ENCODE measurements at regions not wholly inside any gene's neighbourhood (a gene's known extent, or its start where the extent isn't known, plus 50 kb on each side); places are given as distances from the start of the nearest gene placed in this dataset.
"Not testable (repeated sequence)": the region's sequence is repeated elsewhere in the genome, so short reads cannot be mapped to it uniquely, and the experiment has no call there.

GRCh38 chr9:119877306-119877705 lies 508.1 kb upstream of the BRINP1 start:
- FAIRE-seq (no peak), DNase-seq (ENCODE audit: insufficient read length, low spot score) (no peak)
- TF ChIP-seq POLR2A (IDR thresholded peaks at IDR 0.05; ENCODE audit: low read depth, low read length) = no peak
- no peak for TF ChIP-seq PAX5 (IDR thresholded peaks at IDR 0.05; ENCODE audit: insufficient read depth, low read length, severe bottlenecking)
- no peak for TF ChIP-seq SPI1 (IDR thresholded peaks at IDR 0.05; ENCODE audit: low read depth, low read length)
- no peak for TF ChIP-seq POLR2AphosphoS5 (IDR thresholded peaks at IDR 0.05; ENCODE audit: low read depth, low read length)
- no peak for TF ChIP-seq POU2F2 (IDR thresholded peaks at IDR 0.05; ENCODE audit: low read depth, low read length)
- TF ChIP-seq TAF1 (IDR thresholded peaks at IDR 0.05; ENCODE audit: low read depth, low read length) = no peak

GRCh38 chr9:119873877-119874276 lies 504.6 kb upstream of the BRINP1 start:
- DNase-seq (ENCODE audit: insufficient read length, low spot score) (no peak), FAIRE-seq (no peak)

GRCh38 chr9:119870251-119870650 lies 501.0 kb upstream of the BRINP1 start:
- DNase-seq (ENCODE audit: insufficient read length, low spot score); FAIRE-seq: not testable (repeated sequence)

More at GRCh38 chr9:119873877-119874276, 504.6 kb upstream of the BRINP1 start:
- TF ChIP-seq POLR2A (IDR thresholded peaks at IDR 0.05; ENCODE audit: low read depth, low read length) = no peak

- TF ChIP-seq TAF1 (IDR thresholded peaks at IDR 0.05; ENCODE audit: low read depth, low read length) (no peak), POU2F2 (IDR thresholded peaks at IDR 0.05; ENCODE audit: low read depth, low read length) (no peak), POLR2A (IDR thresholded peaks at IDR 0.05; ENCODE audit: low read depth, low read length) (no peak), PAX5 (IDR thresholded peaks at IDR 0.05; ENCODE audit: insufficient read depth, low read length, severe bottlenecking) (no peak), POLR2AphosphoS5 (IDR thresholded peaks at IDR 0.05; ENCODE audit: low read depth, low read length) (no peak)
- DNase-seq (ENCODE audit: insufficient read length, low spot score) (no peak), FAIRE-seq (no peak)
Observed at GRCh38 chr9:119868694-119869093, 499.5 kb upstream of the BRINP1 start.

GRCh38 chr9:119861842-119862241 lies 492.6 kb upstream of the BRINP1 start:
- FAIRE-seq (no peak), DNase-seq (ENCODE audit: insufficient read length, low spot score) (no peak)
- TF ChIP-seq PAX5 (IDR thresholded peaks at IDR 0.05; ENCODE audit: insufficient read depth, low read length, severe bottlenecking) = no peak
- no peak for TF ChIP-seq POLR2A (IDR thresholded peaks at IDR 0.05; ENCODE audit: low read depth, low read length)
- no peak for TF ChIP-seq POU2F2 (IDR thresholded peaks at IDR 0.05; ENCODE audit: low read depth, low read length)
- no peak for TF ChIP-seq POLR2AphosphoS5 (IDR thresholded peaks at IDR 0.05; ENCODE audit: low read depth, low read length)
- TF ChIP-seq TAF1 (IDR thresholded peaks at IDR 0.05; ENCODE audit: low read depth, low read length) = no peak
- no peak for TF ChIP-seq SPI1 (IDR thresholded peaks at IDR 0.05; ENCODE audit: low read depth, low read length)

GRCh38 chr9:119859128-119859527 lies 489.9 kb upstream of the BRINP1 start:
- TF ChIP-seq TAF1 (IDR thresholded peaks at IDR 0.05; ENCODE audit: low read depth, low read length) (no peak), SPI1 (IDR thresholded peaks at IDR 0.05; ENCODE audit: low read depth, low read length) (no peak), POU2F2 (IDR thresholded peaks at IDR 0.05; ENCODE audit: low read depth, low read length) (no peak), POLR2AphosphoS5 (IDR thresholded peaks at IDR 0.05; ENCODE audit: low read depth, low read length) (no peak), POLR2A (IDR thresholded peaks at IDR 0.05; ENCODE audit: low read depth, low read length) (no peak), PAX5 (IDR thresholded peaks at IDR 0.05; ENCODE audit: insufficient read depth, low read length, severe bottlenecking) (no peak)
- DNase-seq (ENCODE audit: insufficient read length, low spot score) (no peak), FAIRE-seq (no peak)

GRCh38 chr9:119853126-119853525 lies 483.9 kb upstream of the BRINP1 start:
- no peak for DNase-seq (ENCODE audit: insufficient read length, low spot score)

GRCh38 chr9:119852390-119852789 lies 483.2 kb upstream of the BRINP1 start:
- no peak for FAIRE-seq
- TF ChIP-seq POLR2AphosphoS5 (IDR thresholded peaks at IDR 0.05; ENCODE audit: low read depth, low read length) = no peak
- TF ChIP-seq TAF1 (IDR thresholded peaks at IDR 0.05; ENCODE audit: low read depth, low read length) = no peak
- TF ChIP-seq PAX5 (IDR thresholded peaks at IDR 0.05; ENCODE audit: insufficient read depth, low read length, severe bottlenecking) = no peak
- TF ChIP-seq SPI1 (IDR thresholded peaks at IDR 0.05; ENCODE audit: low read depth, low read length) = no peak
- no peak for TF ChIP-seq POLR2A (IDR thresholded peaks at IDR 0.05; ENCODE audit: low read depth, low read length)
- no peak for TF ChIP-seq POU2F2 (IDR thresholded peaks at IDR 0.05; ENCODE audit: low read depth, low read length)
- DNase-seq (ENCODE audit: insufficient read length, low spot score) = no peak

More at GRCh38 chr9:119853126-119853525, 483.9 kb upstream of the BRINP1 start:
- FAIRE-seq = no peak
- no peak for TF ChIP-seq POU2F2 (IDR thresholded peaks at IDR 0.05; ENCODE audit: low read depth, low read length)
- no peak for TF ChIP-seq POLR2AphosphoS5 (IDR thresholded peaks at IDR 0.05; ENCODE audit: low read depth, low read length)
- TF ChIP-seq TAF1 (IDR thresholded peaks at IDR 0.05; ENCODE audit: low read depth, low read length) = no peak
- TF ChIP-seq PAX5 (IDR thresholded peaks at IDR 0.05; ENCODE audit: insufficient read depth, low read length, severe bottlenecking) = no peak
- no peak for TF ChIP-seq POLR2A (IDR thresholded peaks at IDR 0.05; ENCODE audit: low read depth, low read length)
- no peak for TF ChIP-seq SPI1 (IDR thresholded peaks at IDR 0.05; ENCODE audit: low read depth, low read length)

- FAIRE-seq = no peak
- DNase-seq (ENCODE audit: insufficient read length, low spot score) = no peak
Observed at GRCh38 chr9:119844431-119844830, 475.2 kb upstream of the BRINP1 start.

GRCh38 chr9:119841016-119841415 lies 471.8 kb upstream of the BRINP1 start:
- no peak for TF ChIP-seq POU2F2 (IDR thresholded peaks at IDR 0.05; ENCODE audit: low read depth, low read length)
- no peak for TF ChIP-seq POLR2A (IDR thresholded peaks at IDR 0.05; ENCODE audit: low read depth, low read length)
- DNase-seq (ENCODE audit: insufficient read length, low spot score) (no peak), FAIRE-seq (no peak)

More at GRCh38 chr9:119844431-119844830, 475.2 kb upstream of the BRINP1 start:
- TF ChIP-seq TAF1 (IDR thresholded peaks at IDR 0.05; ENCODE audit: low read depth, low read length) = no peak
- TF ChIP-seq POU2F2 (IDR thresholded peaks at IDR 0.05; ENCODE audit: low read depth, low read length) = no peak
- TF ChIP-seq POLR2A (IDR thresholded peaks at IDR 0.05; ENCODE audit: low read depth, low read length) = no peak
- TF ChIP-seq SPI1 (IDR thresholded peaks at IDR 0.05; ENCODE audit: low read depth, low read length) = no peak
- no peak for TF ChIP-seq POLR2AphosphoS5 (IDR thresholded peaks at IDR 0.05; ENCODE audit: low read depth, low read length)
- no peak for TF ChIP-seq PAX5 (IDR thresholded peaks at IDR 0.05; ENCODE audit: insufficient read depth, low read length, severe bottlenecking)

GRCh38 chr9:119839888-119840287 lies 470.7 kb upstream of the BRINP1 start:
- FAIRE-seq = no peak
- DNase-seq (ENCODE audit: insufficient read length, low spot score) = no peak
- TF ChIP-seq POLR2AphosphoS5 (IDR thresholded peaks at IDR 0.05; ENCODE audit: low read depth, low read length) = no peak
- no peak for TF ChIP-seq POU2F2 (IDR thresholded peaks at IDR 0.05; ENCODE audit: low read depth, low read length)
- TF ChIP-seq SPI1 (IDR thresholded peaks at IDR 0.05; ENCODE audit: low read depth, low read length) = no peak
- TF ChIP-seq TAF1 (IDR thresholded peaks at IDR 0.05; ENCODE audit: low read depth, low read length) = no peak
- TF ChIP-seq POLR2A (IDR thresholded peaks at IDR 0.05; ENCODE audit: low read depth, low read length) = no peak
- no peak for TF ChIP-seq PAX5 (IDR thresholded peaks at IDR 0.05; ENCODE audit: insufficient read depth, low read length, severe bottlenecking)

All from GM12891 (cell line).